ENCODE measurements at regions not wholly inside any gene's neighbourhood (a gene's known extent, or its start where the extent isn't known, plus 50 kb on each side); places are given as distances from the start of the nearest gene placed in this dataset.

- Mint-ChIP-seq H3K4me1 (peaks cover 8 to 13% of the 10 kb centered on the region in 2 experiments; a peak in 3 of 4 replicates), H3K9me3 (peaks cover 3 to 11% of the 10 kb centered on the region in 2 experiments; a peak in 2 of 5 replicates), H3K36me3 (ENCODE audit: insufficient read depth in 1 of 3, low read depth in 3 of 3) (0 out of 7 replicates have a peak, but pooled peaks cover 0 to 3% (median 0%) of the 10 kb centered on the region in 3 experiments), H3K27me3 (ENCODE audit: low read depth) (peaks cover 8% of the 10 kb centered on the region), H3K4me3 (no peak overlapping the region), H3K27ac (no peak overlapping the region)
- Histone ChIP-seq H3K79me1 (ENCODE audit: insufficient read depth, low read depth, low read length, poor library complexity, severe bottlenecking) (no peaks in the 10 kb centered on the region), H3T11ph (ENCODE audit: low read length) (no peak overlapping the region), H3K23me2 (ENCODE audit: insufficient read length, low read depth, low read length, poor library complexity, severe bottlenecking) (no peaks in the 10 kb centered on the region), H2BK20ac (ENCODE audit: low read depth, low read length, poor library complexity, severe bottlenecking) (no peak overlapping the region), H3K4me2 (ENCODE audit: insufficient read depth, insufficient read length, low read length) (no peak overlapping the region), H2BK120ac (ENCODE audit: low read depth, low read length, poor library complexity, severe bottlenecking) (no peak overlapping the region), H4K8ac (replicated peaks; ENCODE audit: insufficient read length, low read depth, low read length) (no peak overlapping the region), H4K20me1 (ENCODE audit: control insufficient read depth, insufficient read depth, insufficient read length) (no peaks in the 10 kb centered on the region), H3K9me3 (ENCODE audit: control insufficient read depth, low read depth, low read length) (no peaks in the 10 kb centered on the region), H4K91ac (ENCODE audit: insufficient read length, low read depth, low read length) (no peak overlapping the region), H3K79me2 (ENCODE audit: insufficient read depth, low read length) (no peaks in the 10 kb centered on the region), H3K4ac (ENCODE audit: low read depth, low read length) (no peak overlapping the region), H3K23ac (ENCODE audit: insufficient read length, low read depth, low read length) (no peak overlapping the region), H3K4me1 (ENCODE audit: insufficient read depth, low read length) (no peaks in the 10 kb centered on the region), H2AFZ (ENCODE audit: low read length) (no peak overlapping the region), H3K27me3 (ENCODE audit: insufficient read depth, low read length) (no peaks in the 10 kb centered on the region), H3K18ac (ENCODE audit: insufficient read length, low read depth, low read length) (no peak overlapping the region), H4K5ac (ENCODE audit: insufficient read length, low read depth, low read length) (no peak overlapping the region), H3K14ac (ENCODE audit: insufficient read depth, low read length) (no peak overlapping the region), H3K27ac (ENCODE audit: insufficient read length, low read depth, low read length) (no peak overlapping the region), H3K56ac (ENCODE audit: insufficient read length, low read depth, low read length) (no peak overlapping the region), H3K9ac (ENCODE audit: extremely low read depth, insufficient read length, low read length) (no peak overlapping the region), H2BK5ac (ENCODE audit: insufficient read length, low read length) (no peak overlapping the region), H2BK15ac (ENCODE audit: low read depth, low read length) (no peak overlapping the region), H2BK12ac (ENCODE audit: insufficient read length, low read depth, low read length) (no peak overlapping the region), H2AK5ac (ENCODE audit: insufficient read length, low read length) (no peak overlapping the region)
- DNase-seq, result no peak
- WGBS (ENCODE audit: extremely low coverage, insufficient read length, low lambda C conversion rate), result no CpG with 5 or more reads among the region's 3 CpGs
- no peak for TF ChIP-seq CTCF (conservative IDR thresholded peaks at IDR 0.05)
Measured at GRCh38 chr5:109943701-109944235, 254.0 kb downstream of the MAN2A1 start.

Measured in H9 (cell line).